ENCODE measurements at regions not wholly inside any gene's neighbourhood (a gene's known extent, or its start where the extent isn't known, plus 50 kb on each side); places are given as distances from the start of the nearest gene placed in this dataset.

GRCh38 chr14:84162633-84163032, 1367.3 kb upstream of the FLRT2 start:
- no peak for TF ChIP-seq POLR2A (IDR thresholded peaks at IDR 0.05)
- TF ChIP-seq CTCF (IDR thresholded peaks at IDR 0.05), result no peak
- no peak for TF ChIP-seq POLR2AphosphoS5 (IDR thresholded peaks at IDR 0.05)

GRCh38 chr14:84167026-84167425, 1362.9 kb upstream of the FLRT2 start:
- intact Hi-C loops (cut with DNase I), result no loop called here
- 76% methylated on average over 3 of the region's 3 CpGs for WGBS

More at GRCh38 chr14:84162633-84163032, 1367.3 kb upstream of the FLRT2 start:
- no peak for DNase-seq (ENCODE audit: low spot score)
- no peak overlapping the region for H3K27ac ChIP-seq
- 52% methylated on average over 2 of the region's 2 CpGs for WGBS
- H3K27me3 ChIP-seq (replicated peaks; ENCODE audit: insufficient read depth), result no peaks in the 10 kb centered on the region
- intact Hi-C loops (cut with DNase I), result no loop called here
- H3K9me3 ChIP-seq, result no peaks in the 10 kb centered on the region
- no peaks in the 10 kb centered on the region for H3K36me3 ChIP-seq
- no peak overlapping the region for H3K4me3 ChIP-seq
- no peaks in the 10 kb centered on the region for H3K4me1 ChIP-seq (replicated peaks)

GRCh38 chr14:84180336-84180735, 1349.6 kb upstream of the FLRT2 start:
- TF ChIP-seq POLR2A (IDR thresholded peaks at IDR 0.05) (no peak), CTCF (IDR thresholded peaks at IDR 0.05) (no peak), POLR2AphosphoS5 (IDR thresholded peaks at IDR 0.05) (no peak)
- Histone ChIP-seq H3K27ac (no peak overlapping the region), H3K4me1 (replicated peaks) (no peaks in the 10 kb centered on the region), H3K36me3 (no peaks in the 10 kb centered on the region), H3K27me3 (replicated peaks; ENCODE audit: insufficient read depth) (no peaks in the 10 kb centered on the region), H3K4me3 (no peak overlapping the region), H3K9me3 (no peaks in the 10 kb centered on the region)
- DNase-seq (ENCODE audit: low spot score), result no peak
- intact Hi-C loops (cut with DNase I), result no loop called here
- WGBS, result 81% methylated on average over 2 of the region's 2 CpGs

More at GRCh38 chr14:84167026-84167425, 1362.9 kb upstream of the FLRT2 start:
- no peak for TF ChIP-seq POLR2AphosphoS5 (IDR thresholded peaks at IDR 0.05)
- no peak for TF ChIP-seq CTCF (IDR thresholded peaks at IDR 0.05)
- TF ChIP-seq POLR2A (IDR thresholded peaks at IDR 0.05), result no peak
- H3K4me1 ChIP-seq (replicated peaks), result no peaks in the 10 kb centered on the region
- no peak overlapping the region for H3K27ac ChIP-seq
- H3K27me3 ChIP-seq (replicated peaks; ENCODE audit: insufficient read depth), result no peaks in the 10 kb centered on the region
- no peak for DNase-seq (ENCODE audit: low spot score)
- H3K9me3 ChIP-seq, result no peaks in the 10 kb centered on the region
- H3K36me3 ChIP-seq, result no peaks in the 10 kb centered on the region
- no peak overlapping the region for H3K4me3 ChIP-seq

GRCh38 chr14:84181072-84181471, 1348.9 kb upstream of the FLRT2 start:
- no peak for TF ChIP-seq POLR2A (IDR thresholded peaks at IDR 0.05)
- no peaks in the 10 kb centered on the region for H3K4me1 ChIP-seq (replicated peaks)
- H3K27me3 ChIP-seq (replicated peaks; ENCODE audit: insufficient read depth), result no peaks in the 10 kb centered on the region
- DNase-seq (ENCODE audit: low spot score), result no peak
- 67% methylated on average over 2 of the region's 2 CpGs for WGBS
- no peak overlapping the region for H3K4me3 ChIP-seq
- no peaks in the 10 kb centered on the region for H3K36me3 ChIP-seq
- H3K9me3 ChIP-seq, result no peaks in the 10 kb centered on the region
- intact Hi-C loops (cut with DNase I), result no loop called here
- H3K27ac ChIP-seq, result no peak overlapping the region

GRCh38 chr14:84195514-84195913, 1334.4 kb upstream of the FLRT2 start:
- intact Hi-C loops (cut with DNase I), result no loop called here
- Histone ChIP-seq H3K9me3 (no peaks in the 10 kb centered on the region), H3K27me3 (replicated peaks; ENCODE audit: insufficient read depth) (no peaks in the 10 kb centered on the region), H3K4me3 (no peak overlapping the region), H3K36me3 (no peaks in the 10 kb centered on the region), H3K4me1 (replicated peaks) (no peaks in the 10 kb centered on the region), H3K27ac (no peak overlapping the region)
- TF ChIP-seq CTCF (IDR thresholded peaks at IDR 0.05) (no peak), POLR2AphosphoS5 (IDR thresholded peaks at IDR 0.05) (no peak), POLR2A (IDR thresholded peaks at IDR 0.05) (no peak)
- DNase-seq (ENCODE audit: low spot score), result no peak

Measured in prostate gland (tissue), 2 donors.